RCC 7860 (cell line): ENCODE measurements at regions not wholly inside any gene's neighbourhood (a gene's known extent, or its start where the extent isn't known, plus 50 kb on each side); places are given as distances from the start of the nearest gene placed in this dataset.

Experiments
- DNase-seq: peaks from one replicate; pipeline ENCODE4 v3.0.0-alpha.2; 2015; ENCODE audit warnings: low spot score
- FAIRE-seq: peaks from 2 replicates; lab custom pipeline; 2012; peaks lifted over from hg19 to GRCh38; lab: Jason Lieb, UNC

- FAIRE-seq (no peak), DNase-seq (no peak)
Observed at GRCh38 chr9:13770956-13771355, 491.5 kb upstream of the MPDZ start.

- DNase-seq = no peak
- no peak for FAIRE-seq
Observed at GRCh38 chr9:13769641-13770040, 490.1 kb upstream of the MPDZ start.

- no peak for FAIRE-seq
Observed at GRCh38 chr9:13769006-13769405, 489.5 kb upstream of the MPDZ start.

GRCh38 chr9:13762209-13762608 is 482.7 kb upstream of the MPDZ start:
- DNase-seq = no peak
- no peak for FAIRE-seq

More at GRCh38 chr9:13769006-13769405, 489.5 kb upstream of the MPDZ start:
- DNase-seq = no peak

- DNase-seq (no peak), FAIRE-seq (no peak)
Observed at GRCh38 chr9:13759551-13759950, 480.1 kb upstream of the MPDZ start.

- DNase-seq (no peak), FAIRE-seq (no peak)
Observed at GRCh38 chr9:13758936-13759335, 479.4 kb upstream of the MPDZ start.

GRCh38 chr9:13756943-13757342 is 477.5 kb upstream of the MPDZ start:
- no peak for DNase-seq
- no peak for FAIRE-seq

GRCh38 chr9:13755551-13755950 is 476.1 kb upstream of the MPDZ start:
- FAIRE-seq (no peak), DNase-seq (peak; percentile 10)

- no peak for DNase-seq
- FAIRE-seq = no peak
Observed at GRCh38 chr9:13750639-13751038, 471.1 kb upstream of the MPDZ start.

- FAIRE-seq (peak; percentile 85), DNase-seq (peak; percentile 92)
Observed at GRCh38 chr9:13750061-13750460, 470.6 kb upstream of the MPDZ start.

GRCh38 chr9:13746876-13747275 is 467.4 kb upstream of the MPDZ start:
- DNase-seq = no peak
- FAIRE-seq = no peak

GRCh38 chr9:13744261-13744901 is 464.9 kb upstream of the MPDZ start:
- FAIRE-seq = no peak
- no peak for DNase-seq

GRCh38 chr9:13737885-13738284 is 458.4 kb upstream of the MPDZ start:
- no peak for FAIRE-seq
- no peak for DNase-seq

GRCh38 chr9:13735181-13735580 is 455.7 kb upstream of the MPDZ start:
- FAIRE-seq (no peak), DNase-seq (no peak)

- no peak for DNase-seq
- no peak for FAIRE-seq
Observed at GRCh38 chr9:13734601-13735000, 455.1 kb upstream of the MPDZ start.

GRCh38 chr9:13732290-13732689 is 452.8 kb upstream of the MPDZ start:
- FAIRE-seq (no peak), DNase-seq (no peak)

- FAIRE-seq (no peak), DNase-seq (no peak)
Observed at GRCh38 chr9:13731637-13732036, 452.1 kb upstream of the MPDZ start.

- FAIRE-seq (no peak), DNase-seq (no peak)
Observed at GRCh38 chr9:13729955-13730354, 450.5 kb upstream of the MPDZ start.

- DNase-seq = peak; percentile 54
- peak; percentile 63 for FAIRE-seq
Observed at GRCh38 chr9:13728917-13729811, 449.7 kb upstream of the MPDZ start.

GRCh38 chr9:13728131-13728530 is 448.6 kb upstream of the MPDZ start:
- DNase-seq = no peak
- FAIRE-seq = no peak

GRCh38 chr9:13726746-13727145 is 447.3 kb upstream of the MPDZ start:
- no peak for FAIRE-seq

GRCh38 chr9:13725516-13725915 is 446.0 kb upstream of the MPDZ start:
- FAIRE-seq (no peak), DNase-seq (no peak)

More at GRCh38 chr9:13726746-13727145, 447.3 kb upstream of the MPDZ start:
- DNase-seq = no peak
